ENCODE measurements at regions not wholly inside any gene's neighbourhood (a gene's known extent, or its start where the extent isn't known, plus 50 kb on each side); places are given as distances from the start of the nearest gene placed in this dataset.
"Not testable (repeated sequence)": the region's sequence is repeated elsewhere in the genome, so short reads cannot be mapped to it uniquely, and the experiment has no call there.

- no peak for DNase-seq
Observed at GRCh38 chr9:29939559-29939958, 2366.3 kb upstream of the C9orf72 start.

DNA sequence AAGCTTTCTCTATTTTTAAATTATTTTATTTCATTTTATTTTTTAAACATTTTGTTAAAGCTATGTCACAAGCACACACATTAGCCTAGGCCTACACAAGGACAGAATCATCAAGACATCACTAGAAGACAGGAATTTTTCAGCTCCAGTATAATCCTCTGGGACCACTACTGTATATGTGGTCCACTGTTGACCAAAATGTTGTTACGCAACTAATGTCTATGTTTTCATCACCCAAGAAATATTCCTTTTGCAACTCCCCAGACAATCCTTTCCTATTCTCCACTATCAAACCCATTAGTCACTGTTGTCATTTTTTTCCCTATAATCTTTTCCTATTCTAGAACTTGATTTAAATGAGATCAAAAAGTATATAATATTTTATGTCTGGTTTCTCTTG lies 2371.7 kb upstream of the C9orf72 start:
- DNase-seq = no peak

DNA sequence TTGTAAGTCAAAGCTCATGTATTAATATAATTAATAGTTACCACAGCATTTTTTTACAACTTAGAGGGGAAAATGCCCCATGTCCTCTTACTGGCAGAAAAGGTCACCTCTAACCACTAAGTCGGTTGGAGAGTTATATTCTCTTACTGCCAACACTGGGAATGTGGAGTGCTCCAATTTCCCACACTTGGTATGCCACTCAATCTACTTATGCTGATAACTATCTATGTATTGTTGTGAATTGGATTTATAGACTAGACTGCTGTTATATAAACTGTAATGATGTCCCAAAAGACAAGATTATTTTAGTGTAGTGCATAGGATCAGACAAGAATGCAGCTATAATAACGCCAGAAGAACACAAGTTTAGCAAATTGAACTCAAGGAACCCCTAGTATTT lies 2385.2 kb upstream of the C9orf72 start:
- no peak for DNase-seq

- DNase-seq = no peak
Observed at GRCh38 chr9:29965834-29966233, 2392.6 kb upstream of the C9orf72 start.

- no peak for DNase-seq
Observed at GRCh38 chr9:29966247-29966646, 2393.0 kb upstream of the C9orf72 start.

- DNase-seq = no peak
Observed at GRCh38 chr9:29968831-29969230, 2395.6 kb upstream of the C9orf72 start.

DNA sequence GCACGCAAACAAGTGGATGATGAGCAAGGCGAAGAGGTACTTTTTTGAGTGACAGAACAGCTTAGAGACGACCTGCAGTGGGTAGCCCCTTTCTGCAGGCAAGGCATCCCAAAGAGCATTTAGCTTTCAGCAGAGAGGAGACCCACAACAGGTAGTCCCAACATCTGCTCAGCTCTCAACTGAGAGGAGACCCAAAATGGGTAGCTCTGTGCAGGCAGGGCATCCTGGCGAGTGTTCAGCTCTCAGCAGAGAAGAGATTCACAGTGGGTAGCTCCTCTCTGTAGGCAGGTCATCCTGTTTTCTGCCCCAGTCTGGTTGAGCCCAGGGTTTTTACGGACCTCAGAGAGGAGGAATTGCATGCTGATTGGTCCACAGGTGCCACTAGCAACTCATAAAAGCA lies 2396.1 kb upstream of the C9orf72 start:
- no peak for DNase-seq

DNA sequence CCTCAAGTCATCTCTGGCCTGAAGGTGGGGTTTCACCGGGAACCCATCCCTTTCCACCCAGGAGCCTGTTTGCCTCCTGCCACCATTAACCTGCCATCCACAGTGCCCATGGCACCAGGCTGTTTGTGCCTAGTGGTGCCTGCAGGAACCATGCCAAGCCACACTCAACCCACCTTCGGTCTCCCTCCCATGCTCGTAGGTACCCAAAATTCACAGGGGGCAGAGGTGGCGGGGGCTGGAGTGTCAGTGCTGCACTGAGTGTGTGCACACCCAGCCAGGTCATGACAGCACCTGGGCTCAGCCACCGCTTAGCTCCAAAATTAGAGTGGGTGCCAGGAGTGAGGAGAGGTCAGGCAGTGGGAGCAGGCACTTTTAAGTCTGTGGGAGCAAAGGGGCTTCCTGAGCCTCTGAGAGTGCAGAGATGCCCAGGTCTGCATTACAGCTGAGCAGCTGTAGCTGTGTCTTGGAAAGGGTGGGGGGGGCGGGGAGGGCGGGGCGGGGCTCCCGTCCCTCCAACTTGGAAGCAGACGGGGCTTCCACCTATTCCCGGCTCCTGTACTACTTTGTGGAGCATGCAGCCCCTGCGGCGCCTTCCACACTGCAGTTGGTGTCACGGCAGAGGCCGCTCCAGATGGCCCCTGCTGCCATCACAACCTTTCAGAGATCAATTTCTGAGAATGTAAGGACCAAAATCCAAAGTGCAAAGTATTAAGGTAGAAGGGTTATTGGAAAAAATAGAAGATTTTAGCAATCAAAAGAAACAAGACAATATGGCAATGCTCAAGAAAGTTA lies 2396.8 kb upstream of the C9orf72 start:
- no peak for DNase-seq

DNA sequence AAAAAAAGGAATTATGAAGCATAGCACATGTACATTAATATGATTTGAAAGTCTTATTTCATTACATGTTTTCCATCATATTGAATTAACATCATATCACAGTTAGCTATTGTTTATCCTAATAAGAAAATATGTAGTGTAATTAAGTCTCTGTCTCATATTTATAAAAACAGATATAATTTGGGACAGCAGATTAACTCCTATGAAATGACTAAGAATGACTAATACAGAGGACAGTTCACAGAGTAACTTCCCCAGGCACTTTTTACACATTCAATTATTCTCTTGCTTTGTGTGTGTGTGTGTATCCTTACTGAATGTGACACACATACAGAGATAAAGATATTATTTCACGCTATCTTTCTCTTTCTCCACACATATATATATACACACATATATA lies 2400.9 kb upstream of the C9orf72 start:
- DNase-seq = no peak

DNA sequence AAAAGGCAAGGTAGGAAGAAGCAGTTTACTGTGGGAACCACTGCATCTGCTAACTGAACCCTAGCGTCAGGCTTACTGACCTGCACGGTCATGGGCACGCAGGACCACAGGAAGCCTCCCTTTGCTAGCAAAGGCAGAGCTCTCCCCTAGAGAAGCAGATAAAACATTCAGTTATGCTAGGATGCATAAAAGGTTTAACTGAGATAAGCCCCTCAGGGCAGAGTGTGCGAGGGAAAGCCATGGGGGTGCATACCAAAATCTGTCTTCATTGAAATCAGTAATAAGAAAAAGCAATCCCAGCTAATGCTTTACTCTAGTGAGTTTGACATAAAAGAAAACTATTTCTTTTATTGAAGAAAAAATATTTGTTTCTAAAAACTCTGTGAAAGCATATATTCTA lies 2403.7 kb upstream of the C9orf72 start:
- DNase-seq = no peak

GRCh38 chr9:29981013-29981412 lies 2403.4 kb upstream of the ACO1 start:
- no peak for DNase-seq

- DNase-seq = no peak
Observed at GRCh38 chr9:29999645-30000044, 2384.8 kb upstream of the ACO1 start.

DNA sequence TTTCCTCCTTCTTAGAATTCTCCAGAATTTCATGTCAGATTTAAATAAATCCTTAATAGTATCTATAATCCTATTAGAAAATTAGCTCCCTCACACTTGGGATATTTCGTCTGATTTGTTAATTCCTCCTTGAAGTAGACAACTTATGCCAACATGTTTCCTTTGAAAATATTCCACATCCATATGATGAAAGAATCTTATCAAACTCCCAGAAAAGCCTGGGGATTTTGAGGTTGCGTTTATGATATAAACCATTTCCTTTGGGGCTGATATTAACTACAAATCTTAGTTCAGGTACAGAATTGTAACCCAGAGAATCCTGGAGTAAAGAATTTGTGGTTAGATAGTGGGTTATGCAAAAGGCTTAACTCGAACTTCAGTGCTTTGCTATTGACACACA lies 2373.8 kb upstream of the ACO1 start:
- no peak for DNase-seq

DNA sequence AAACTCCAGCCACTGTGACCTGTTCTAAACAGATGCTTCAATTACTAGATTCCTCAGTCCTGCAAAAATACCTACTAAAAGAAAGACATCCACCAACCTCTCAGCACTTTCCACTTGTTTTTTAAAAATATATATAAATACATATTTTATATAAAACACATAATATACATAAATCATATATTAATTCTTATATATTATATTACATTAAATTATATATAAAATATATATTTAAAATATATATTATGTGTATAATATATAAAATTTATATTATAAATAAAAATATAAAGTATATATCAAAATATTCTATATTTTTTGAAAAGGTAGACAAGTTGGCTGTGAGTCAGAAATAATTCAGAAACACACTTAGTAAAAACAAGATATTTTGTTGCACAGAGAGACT lies 2371.8 kb upstream of the ACO1 start:
- no peak for DNase-seq

DNA sequence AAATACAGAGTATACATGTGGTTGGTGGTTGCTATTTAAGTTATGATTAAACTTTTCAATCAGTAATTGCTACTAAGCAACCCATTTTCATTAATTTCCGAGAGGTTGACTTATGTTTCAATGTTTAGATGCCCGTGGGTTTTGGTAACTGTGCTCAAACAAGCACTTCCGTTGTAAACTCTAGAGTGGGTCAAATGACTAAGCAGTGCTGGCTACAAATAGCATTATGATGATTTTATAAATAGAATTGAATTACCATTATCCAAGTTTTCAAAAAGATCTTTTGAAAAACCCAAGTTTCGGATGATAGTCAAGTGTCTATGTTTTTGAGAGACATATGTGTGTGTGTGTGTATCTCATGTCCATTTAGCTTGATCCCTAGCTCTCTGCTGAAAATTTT lies 2369.4 kb upstream of the ACO1 start:
- no peak for DNase-seq

DNA sequence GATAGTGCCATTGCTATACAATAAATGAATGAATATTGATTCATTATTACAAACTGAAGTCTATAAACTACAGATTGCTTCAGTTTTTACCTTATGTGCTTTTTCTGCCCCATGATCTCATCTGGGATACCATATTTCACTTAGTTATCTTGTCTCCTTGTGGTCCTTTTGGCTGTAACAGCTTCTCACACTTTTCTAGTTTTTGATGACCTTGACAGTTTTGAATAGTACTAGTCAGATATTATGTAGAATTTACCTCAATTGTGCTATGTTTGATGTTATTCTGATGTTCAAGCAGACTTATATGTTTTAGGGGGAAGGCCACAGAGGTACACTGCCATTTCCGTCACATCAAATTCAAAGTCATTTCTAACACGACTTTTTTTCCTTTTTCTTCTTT lies 2364.3 kb upstream of the ACO1 start:
- DNase-seq = no peak

DNA sequence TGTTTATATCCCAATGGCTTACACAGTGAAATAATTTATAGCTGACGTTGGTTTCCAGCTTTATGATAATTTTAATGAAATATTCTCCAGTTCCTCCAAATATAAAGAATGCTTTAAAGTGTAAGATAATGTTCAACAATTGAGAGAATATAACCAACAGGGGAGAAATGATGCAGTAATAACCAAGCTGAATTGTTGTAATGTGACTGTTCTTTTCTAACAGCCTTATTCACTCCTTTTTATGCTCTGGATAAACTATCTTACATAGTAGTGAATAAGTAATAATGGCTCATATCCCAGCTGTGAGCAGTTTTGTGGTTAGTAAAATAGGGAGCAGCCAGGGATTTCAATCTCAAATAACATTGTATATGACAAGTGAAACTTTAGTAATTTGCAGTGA lies 2348.7 kb upstream of the ACO1 start:
- no peak for DNase-seq

DNA sequence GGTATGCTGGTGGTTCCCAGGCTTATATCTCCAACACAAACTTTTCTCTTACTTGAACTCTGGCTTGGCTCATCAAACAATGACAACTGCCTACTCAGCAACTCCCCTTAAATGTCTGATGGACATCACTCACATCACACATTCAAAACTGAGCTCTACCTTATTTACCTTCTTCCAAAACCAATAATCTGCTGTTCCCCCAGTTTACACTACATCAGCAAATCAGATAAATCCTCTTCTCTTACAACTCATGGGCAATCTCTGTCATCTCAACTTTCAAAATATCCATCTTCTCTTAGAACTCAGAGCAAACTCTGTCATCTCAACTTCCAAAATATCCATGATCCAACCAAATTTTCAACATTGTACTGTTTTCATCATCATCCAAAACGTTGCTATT lies 2347.9 kb upstream of the ACO1 start:
- DNase-seq = no peak

- DNase-seq = no peak
Observed at GRCh38 chr9:30039712-30040111, 2344.7 kb upstream of the ACO1 start.

- DNase-seq = no peak
Observed at GRCh38 chr9:30048396-30048795, 2336.0 kb upstream of the ACO1 start.

DNA sequence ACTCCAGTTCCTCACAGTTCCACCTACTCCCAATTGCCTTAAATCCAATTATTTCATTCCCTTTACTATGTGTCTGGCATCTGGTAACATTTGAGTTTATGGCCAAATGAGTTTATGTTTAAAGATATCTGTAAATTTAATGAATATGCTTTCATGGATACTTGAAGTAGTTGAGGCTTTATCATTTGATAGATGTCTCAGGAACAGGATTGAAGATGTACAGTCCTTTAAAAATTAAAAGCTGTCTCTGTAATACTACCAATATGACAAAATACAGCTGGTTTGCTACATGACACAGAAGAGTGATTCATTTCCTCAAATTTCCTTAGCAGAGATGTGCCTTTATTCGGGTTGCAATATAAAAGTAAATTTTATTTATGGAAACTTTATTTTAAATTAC lies 2326.0 kb upstream of the ACO1 start:
- DNase-seq = no peak

GRCh38 chr9:30060976-30061375 lies 2323.5 kb upstream of the ACO1 start:
- DNase-seq = no peak

DNA sequence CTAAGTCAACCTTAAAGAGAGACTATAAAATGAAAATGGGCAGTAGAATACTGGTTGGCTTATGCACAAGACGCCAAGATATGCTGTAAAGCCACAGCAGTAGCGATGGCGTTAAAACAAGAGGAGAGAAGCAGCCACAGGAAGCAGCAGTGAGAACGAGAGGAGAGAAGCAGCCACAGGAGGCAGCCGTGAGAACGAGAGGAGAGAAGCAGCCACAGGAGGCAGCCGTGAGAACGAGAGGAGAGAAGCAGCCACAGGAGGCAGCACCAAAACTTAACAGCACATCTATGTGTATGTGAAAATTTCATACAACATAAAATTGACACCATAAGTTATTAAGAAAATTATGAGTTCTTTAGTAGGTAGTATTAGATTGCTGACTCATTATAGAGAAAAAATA lies 2318.6 kb upstream of the ACO1 start:
- no peak for DNase-seq

- not testable (repeated sequence) for DNase-seq
Observed at GRCh38 chr9:30069236-30069635, 2315.2 kb upstream of the ACO1 start.

- DNase-seq = no peak
Observed at GRCh38 chr9:30075022-30075421, 2309.4 kb upstream of the ACO1 start.
